Keratinocyte (primary cell): ENCODE measurements at regions not wholly inside any gene's neighbourhood (a gene's known extent, or its start where the extent isn't known, plus 50 kb on each side); places are given as distances from the start of the nearest gene placed in this dataset.

ENCODE experiments used
- CTCF ChIP-seq, 3 experiments: IDR thresholded peaks in 1 of 3; conservative IDR thresholded peaks in 1 of 3; optimal IDR thresholded peaks in 1 of 3; 2 replicates in 2 of 3; 3 replicates in 1 of 3; pipeline versions ENCODE3 to v1.5.1; 2011; ENCODE audit warnings: low read length in 3 of 3, mild to moderate bottlenecking in 3 of 3, moderate library complexity in 2 of 3, control low read depth in 1 of 3, inconsistent platforms in 1 of 3; ENCODE audit not compliant: insufficient read depth in 2 of 3; ENCODE audit errors: extremely low read depth in 1 of 3
- EZH2 ChIP-seq: IDR thresholded peaks from one replicate; pipeline ENCODE4 v1.6.1; 2012; ENCODE audit warnings: inconsistent platforms, mild to moderate bottlenecking, low read length, moderate library complexity

DNA sequence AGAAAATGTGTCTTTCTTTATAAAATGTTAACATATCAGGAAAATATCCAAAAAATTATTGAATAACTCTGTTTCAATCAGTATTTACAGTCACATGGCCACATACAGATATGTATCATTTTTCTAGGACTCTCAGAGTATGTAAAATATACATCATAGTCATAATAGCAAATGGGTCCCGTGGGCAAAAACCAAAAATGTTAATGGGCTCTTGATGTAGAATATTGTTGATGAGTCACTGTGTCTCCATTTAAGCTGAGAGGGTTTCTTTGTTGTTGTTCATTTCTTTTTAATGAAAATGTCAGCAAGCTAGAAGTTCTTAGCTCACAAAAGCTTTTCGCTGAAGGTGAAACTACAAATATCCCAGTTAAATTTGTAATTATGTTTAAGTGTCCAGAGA is 1713.1 kb upstream of the PCDH20 start:
- TF ChIP-seq CTCF (optimal IDR thresholded peaks at IDR 0.05 in 1 of 3, IDR thresholded peaks at IDR 0.05 in 1 of 3, conservative IDR thresholded peaks at IDR 0.05 in 1 of 3; ENCODE audit: extremely low read depth in 1 of 3, insufficient read depth in 2 of 3, low read length in 3 of 3), result no peak
- no peak for TF ChIP-seq EZH2
